K562 (cell line): ENCODE measurements at regions not wholly inside any gene's neighbourhood (a gene's known extent, or its start where the extent isn't known, plus 50 kb on each side); places are given as distances from the start of the nearest gene placed in this dataset.

Source experiments
- ATF1 ChIP-seq, 2 experiments: fragments of 450-650 bp in 1 of 2; IDR thresholded peaks; 2 replicates each; pipeline ENCODE4 v1.6.1; 2016; ENCODE audit warnings: missing compliant biosample characterization in 1 of 2, missing genetic modification characterization in 1 of 2
- ATF7 ChIP-seq: fragments of 450-650 bp; IDR thresholded peaks from 2 replicates; pipeline ENCODE4 v1.7.1; 2014; ENCODE audit warnings: mild to moderate bottlenecking, moderate library complexity
- EZH2 ChIP-seq: IDR thresholded peaks from 2 replicates; pipeline ENCODE4 v1.6.1; 2012; ENCODE audit warnings: low read depth, mild to moderate bottlenecking, inconsistent platforms, low read length, borderline replicate concordance
- GABPA ChIP-seq: fragments of 200-800 bp; sonication (Bioruptor generic); conservative IDR thresholded peaks from 2 replicates; pipeline ENCODE4 v1.6.1; 2016; ENCODE audit warnings: low read depth, missing genetic modification characterization, missing compliant biosample characterization
- MITF ChIP-seq: IDR thresholded peaks from 2 replicates; pipeline ENCODE4 v1.6.1; 2014; ENCODE audit warnings: antibody characterized with exemption
- POLR2A ChIP-seq: fragments of 450-650 bp; conservative IDR thresholded peaks from 2 replicates; pipeline ENCODE4 v1.6.1; 2016
- RNF2 ChIP-seq: sonication (generic); IDR thresholded peaks from 2 replicates; pipeline ENCODE4 v1.6.1; 2016
- SMAD4 ChIP-seq: fragments of 250-450 bp; sonication (Bioruptor Pico); conservative IDR thresholded peaks from 2 replicates; pipeline ENCODE4 v1.8.0; 2021; ENCODE audit warnings: inconsistent platforms, mild to moderate bottlenecking, moderate library complexity
- TF ChIP-seq, protein P1 (sequence below), 3 experiments: IDR thresholded peaks in 2 of 3; conservative IDR thresholded peaks in 1 of 3; 2 replicates each; pipeline ENCODE4 v1.5.1; 2011 to 2012; ENCODE audit warnings: low read length in 3 of 3, mild to moderate bottlenecking in 3 of 3, control low read depth in 2 of 3, improper control_type of control experiment in 1 of 3, inconsistent platforms in 1 of 3, low read depth in 1 of 3, mixed read lengths in 1 of 3, moderate library complexity in 1 of 3; ENCODE audit not compliant: insufficient read depth in 2 of 3
- TF ChIP-seq, protein P2 (sequence below): sonication (generic); formaldehyde crosslinking; IDR thresholded peaks from 2 replicates; pipeline ENCODE4 v1.8.1; 2022; ENCODE audit warnings: missing genetic modification reagents

DNA sequence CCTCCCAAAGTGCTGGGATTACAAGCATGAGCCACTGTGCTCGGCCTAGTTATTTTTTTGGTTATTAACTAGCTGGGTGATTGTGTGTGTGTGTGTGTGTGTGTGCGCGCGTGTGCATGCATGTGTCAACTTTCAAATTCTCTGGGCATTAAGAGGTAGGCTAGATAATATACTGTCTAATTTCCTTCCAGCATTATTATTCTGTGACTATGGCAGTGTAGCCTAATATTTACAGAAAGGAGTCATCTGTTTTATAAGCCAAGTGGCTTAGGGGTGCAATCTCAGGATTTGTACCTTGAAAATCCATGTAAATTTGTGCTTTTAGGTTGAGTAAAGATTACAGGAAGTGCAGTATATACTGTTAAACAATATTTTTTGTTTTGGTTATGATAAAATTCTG is 85.1 kb upstream of the ZBTB20 start:
- no peak for TF ChIP-seq SMAD4 (CRISPR knock-in tag)
- TF ChIP-seq ATF7: no peak
- no peak for TF ChIP-seq POLR2A
- no peak for TF ChIP-seq RNF2
- TF ChIP-seq MITF: no peak
- no peak for TF ChIP-seq GABPA
- TF ChIP-seq, protein P1, sequence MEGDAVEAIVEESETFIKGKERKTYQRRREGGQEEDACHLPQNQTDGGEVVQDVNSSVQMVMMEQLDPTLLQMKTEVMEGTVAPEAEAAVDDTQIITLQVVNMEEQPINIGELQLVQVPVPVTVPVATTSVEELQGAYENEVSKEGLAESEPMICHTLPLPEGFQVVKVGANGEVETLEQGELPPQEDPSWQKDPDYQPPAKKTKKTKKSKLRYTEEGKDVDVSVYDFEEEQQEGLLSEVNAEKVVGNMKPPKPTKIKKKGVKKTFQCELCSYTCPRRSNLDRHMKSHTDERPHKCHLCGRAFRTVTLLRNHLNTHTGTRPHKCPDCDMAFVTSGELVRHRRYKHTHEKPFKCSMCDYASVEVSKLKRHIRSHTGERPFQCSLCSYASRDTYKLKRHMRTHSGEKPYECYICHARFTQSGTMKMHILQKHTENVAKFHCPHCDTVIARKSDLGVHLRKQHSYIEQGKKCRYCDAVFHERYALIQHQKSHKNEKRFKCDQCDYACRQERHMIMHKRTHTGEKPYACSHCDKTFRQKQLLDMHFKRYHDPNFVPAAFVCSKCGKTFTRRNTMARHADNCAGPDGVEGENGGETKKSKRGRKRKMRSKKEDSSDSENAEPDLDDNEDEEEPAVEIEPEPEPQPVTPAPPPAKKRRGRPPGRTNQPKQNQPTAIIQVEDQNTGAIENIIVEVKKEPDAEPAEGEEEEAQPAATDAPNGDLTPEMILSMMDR (IDR thresholded peaks at IDR 0.05 in 2 of 3, conservative IDR thresholded peaks at IDR 0.05 in 1 of 3; ENCODE audit: insufficient read depth in 2 of 3, low read depth in 1 of 3, low read length in 3 of 3): no peak
- TF ChIP-seq, protein P2, sequence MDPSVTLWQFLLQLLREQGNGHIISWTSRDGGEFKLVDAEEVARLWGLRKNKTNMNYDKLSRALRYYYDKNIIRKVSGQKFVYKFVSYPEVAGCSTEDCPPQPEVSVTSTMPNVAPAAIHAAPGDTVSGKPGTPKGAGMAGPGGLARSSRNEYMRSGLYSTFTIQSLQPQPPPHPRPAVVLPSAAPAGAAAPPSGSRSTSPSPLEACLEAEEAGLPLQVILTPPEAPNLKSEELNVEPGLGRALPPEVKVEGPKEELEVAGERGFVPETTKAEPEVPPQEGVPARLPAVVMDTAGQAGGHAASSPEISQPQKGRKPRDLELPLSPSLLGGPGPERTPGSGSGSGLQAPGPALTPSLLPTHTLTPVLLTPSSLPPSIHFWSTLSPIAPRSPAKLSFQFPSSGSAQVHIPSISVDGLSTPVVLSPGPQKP: no peak
- no peak for TF ChIP-seq ATF1 (CRISPR knock-in tag; IDR thresholded peaks at IDR 0.05)
- no peak for TF ChIP-seq ATF1 (tag; IDR thresholded peaks at IDR 0.05)
- TF ChIP-seq EZH2: no peak
